ENCODE measurements at regions not wholly inside any gene's neighbourhood (a gene's known extent, or its start where the extent isn't known, plus 50 kb on each side); places are given as distances from the start of the nearest gene placed in this dataset.

GRCh38 chr18:67007999-67008398, 404.1 kb upstream of the CDH19 start:
- no peaks in the 10 kb centered on the region for H3K36me3 ChIP-seq (ENCODE audit: control insufficient read depth in 2 of 2, insufficient read depth in 2 of 2, low read length in 2 of 2)
- H3K9me3 ChIP-seq (ENCODE audit: control insufficient read depth in 2 of 2, low read length in 2 of 2): no peaks in the 10 kb centered on the region
- H3K27me3 ChIP-seq (ENCODE audit: control insufficient read depth in 2 of 2, insufficient read depth in 2 of 2, low read length in 2 of 2): no peaks in the 10 kb centered on the region
- H3K4me1 ChIP-seq (ENCODE audit: control insufficient read depth in 2 of 2, insufficient read depth in 2 of 2, low read length in 2 of 2): no peaks in the 10 kb centered on the region
- H3K9ac ChIP-seq (ENCODE audit: low read depth in 1 of 2, low read length in 2 of 2): no peak overlapping the region
- no peak overlapping the region for H3K4me3 ChIP-seq (ENCODE audit: low read length in 2 of 2)
- H3K27ac ChIP-seq (ENCODE audit: low read depth in 2 of 2, low read length in 2 of 2): no peak overlapping the region

- Histone ChIP-seq H3K9ac (ENCODE audit: low read depth in 1 of 2, low read length in 2 of 2) (no peak overlapping the region), H3K36me3 (ENCODE audit: control insufficient read depth in 2 of 2, insufficient read depth in 2 of 2, low read length in 2 of 2) (no peaks in the 10 kb centered on the region), H3K4me3 (ENCODE audit: low read length in 2 of 2) (no peak overlapping the region), H3K27me3 (ENCODE audit: control insufficient read depth in 2 of 2, insufficient read depth in 2 of 2, low read length in 2 of 2) (no peaks in the 10 kb centered on the region), H3K4me1 (ENCODE audit: control insufficient read depth in 2 of 2, insufficient read depth in 2 of 2, low read length in 2 of 2) (no peaks in the 10 kb centered on the region), H3K27ac (ENCODE audit: low read depth in 2 of 2, low read length in 2 of 2) (no peak overlapping the region), H3K9me3 (ENCODE audit: control insufficient read depth in 2 of 2, low read length in 2 of 2) (no peaks in the 10 kb centered on the region)
Observed at GRCh38 chr18:67007085-67007484, 403.2 kb upstream of the CDH19 start.

- Histone ChIP-seq H3K36me3 (ENCODE audit: control insufficient read depth in 2 of 2, insufficient read depth in 2 of 2, low read length in 2 of 2) (no peaks in the 10 kb centered on the region), H3K4me1 (ENCODE audit: control insufficient read depth in 2 of 2, insufficient read depth in 2 of 2, low read length in 2 of 2) (no peaks in the 10 kb centered on the region), H3K27ac (ENCODE audit: low read depth in 2 of 2, low read length in 2 of 2) (no peak overlapping the region), H3K27me3 (ENCODE audit: control insufficient read depth in 2 of 2, insufficient read depth in 2 of 2, low read length in 2 of 2) (no peaks in the 10 kb centered on the region), H3K9me3 (ENCODE audit: control insufficient read depth in 2 of 2, low read length in 2 of 2) (no peaks in the 10 kb centered on the region), H3K9ac (ENCODE audit: low read depth in 1 of 2, low read length in 2 of 2) (no peak overlapping the region), H3K4me3 (ENCODE audit: low read length in 2 of 2) (no peak overlapping the region)
Observed at GRCh38 chr18:67001052-67001451, 397.2 kb upstream of the CDH19 start.

GRCh38 chr18:66999003-66999402, 395.1 kb upstream of the CDH19 start:
- H3K9me3 ChIP-seq (ENCODE audit: control insufficient read depth in 2 of 2, low read length in 2 of 2): no peaks in the 10 kb centered on the region
- no peaks in the 10 kb centered on the region for H3K36me3 ChIP-seq (ENCODE audit: control insufficient read depth in 2 of 2, insufficient read depth in 2 of 2, low read length in 2 of 2)
- no peaks in the 10 kb centered on the region for H3K4me1 ChIP-seq (ENCODE audit: control insufficient read depth in 2 of 2, insufficient read depth in 2 of 2, low read length in 2 of 2)
- H3K9ac ChIP-seq (ENCODE audit: low read depth in 1 of 2, low read length in 2 of 2): no peak overlapping the region
- no peak overlapping the region for H3K4me3 ChIP-seq (ENCODE audit: low read length in 2 of 2)
- no peaks in the 10 kb centered on the region for H3K27me3 ChIP-seq (ENCODE audit: control insufficient read depth in 2 of 2, insufficient read depth in 2 of 2, low read length in 2 of 2)
- no peak overlapping the region for H3K27ac ChIP-seq (ENCODE audit: low read depth in 2 of 2, low read length in 2 of 2)

GRCh38 chr18:66995270-66995669, 391.4 kb upstream of the CDH19 start:
- Histone ChIP-seq H3K4me1 (ENCODE audit: control insufficient read depth in 2 of 2, insufficient read depth in 2 of 2, low read length in 2 of 2) (no peaks in the 10 kb centered on the region), H3K9me3 (ENCODE audit: control insufficient read depth in 2 of 2, low read length in 2 of 2) (no peaks in the 10 kb centered on the region), H3K27ac (ENCODE audit: low read depth in 2 of 2, low read length in 2 of 2) (no peak overlapping the region), H3K27me3 (ENCODE audit: control insufficient read depth in 2 of 2, insufficient read depth in 2 of 2, low read length in 2 of 2) (no peaks in the 10 kb centered on the region), H3K36me3 (ENCODE audit: control insufficient read depth in 2 of 2, insufficient read depth in 2 of 2, low read length in 2 of 2) (no peaks in the 10 kb centered on the region), H3K9ac (ENCODE audit: low read depth in 1 of 2, low read length in 2 of 2) (no peak overlapping the region), H3K4me3 (ENCODE audit: low read length in 2 of 2) (no peak overlapping the region)

- Histone ChIP-seq H3K36me3 (ENCODE audit: control insufficient read depth in 2 of 2, insufficient read depth in 2 of 2, low read length in 2 of 2) (no peaks in the 10 kb centered on the region), H3K9me3 (ENCODE audit: control insufficient read depth in 2 of 2, low read length in 2 of 2) (no peaks in the 10 kb centered on the region), H3K27ac (ENCODE audit: low read depth in 2 of 2, low read length in 2 of 2) (no peak overlapping the region), H3K27me3 (ENCODE audit: control insufficient read depth in 2 of 2, insufficient read depth in 2 of 2, low read length in 2 of 2) (no peaks in the 10 kb centered on the region), H3K9ac (ENCODE audit: low read depth in 1 of 2, low read length in 2 of 2) (no peak overlapping the region), H3K4me1 (ENCODE audit: control insufficient read depth in 2 of 2, insufficient read depth in 2 of 2, low read length in 2 of 2) (no peaks in the 10 kb centered on the region), H3K4me3 (ENCODE audit: low read length in 2 of 2) (no peak overlapping the region)
Observed at GRCh38 chr18:66994790-66995189, 390.9 kb upstream of the CDH19 start.

GRCh38 chr18:66993492-66993891, 389.6 kb upstream of the CDH19 start:
- Histone ChIP-seq H3K9ac (ENCODE audit: low read depth in 1 of 2, low read length in 2 of 2) (no peak overlapping the region), H3K27ac (ENCODE audit: low read depth in 2 of 2, low read length in 2 of 2) (no peak overlapping the region), H3K4me1 (ENCODE audit: control insufficient read depth in 2 of 2, insufficient read depth in 2 of 2, low read length in 2 of 2) (no peaks in the 10 kb centered on the region), H3K9me3 (ENCODE audit: control insufficient read depth in 2 of 2, low read length in 2 of 2) (no peaks in the 10 kb centered on the region), H3K27me3 (ENCODE audit: control insufficient read depth in 2 of 2, insufficient read depth in 2 of 2, low read length in 2 of 2) (no peaks in the 10 kb centered on the region), H3K4me3 (ENCODE audit: low read length in 2 of 2) (no peak overlapping the region), H3K36me3 (ENCODE audit: control insufficient read depth in 2 of 2, insufficient read depth in 2 of 2, low read length in 2 of 2) (no peaks in the 10 kb centered on the region)

- Histone ChIP-seq H3K9me3 (ENCODE audit: control insufficient read depth in 2 of 2, low read length in 2 of 2) (no peaks in the 10 kb centered on the region), H3K27me3 (ENCODE audit: control insufficient read depth in 2 of 2, insufficient read depth in 2 of 2, low read length in 2 of 2) (no peaks in the 10 kb centered on the region), H3K27ac (ENCODE audit: low read depth in 2 of 2, low read length in 2 of 2) (no peak overlapping the region), H3K4me3 (ENCODE audit: low read length in 2 of 2) (no peak overlapping the region), H3K4me1 (ENCODE audit: control insufficient read depth in 2 of 2, insufficient read depth in 2 of 2, low read length in 2 of 2) (no peaks in the 10 kb centered on the region), H3K36me3 (ENCODE audit: control insufficient read depth in 2 of 2, insufficient read depth in 2 of 2, low read length in 2 of 2) (no peaks in the 10 kb centered on the region), H3K9ac (ENCODE audit: low read depth in 1 of 2, low read length in 2 of 2) (no peak overlapping the region)
Observed at GRCh38 chr18:66990909-66991308, 387.0 kb upstream of the CDH19 start.

- no peaks in the 10 kb centered on the region for H3K4me1 ChIP-seq (ENCODE audit: control insufficient read depth in 2 of 2, insufficient read depth in 2 of 2, low read length in 2 of 2)
- no peaks in the 10 kb centered on the region for H3K36me3 ChIP-seq (ENCODE audit: control insufficient read depth in 2 of 2, insufficient read depth in 2 of 2, low read length in 2 of 2)
- no peaks in the 10 kb centered on the region for H3K27me3 ChIP-seq (ENCODE audit: control insufficient read depth in 2 of 2, insufficient read depth in 2 of 2, low read length in 2 of 2)
Observed at GRCh38 chr18:66979009-66979408, 375.1 kb upstream of the CDH19 start.

GRCh38 chr18:66972681-66973080, 368.8 kb upstream of the CDH19 start:
- Histone ChIP-seq H3K4me3 (ENCODE audit: low read length in 2 of 2) (no peak overlapping the region), H3K27me3 (ENCODE audit: control insufficient read depth in 2 of 2, insufficient read depth in 2 of 2, low read length in 2 of 2) (no peaks in the 10 kb centered on the region), H3K27ac (ENCODE audit: low read depth in 2 of 2, low read length in 2 of 2) (no peak overlapping the region), H3K4me1 (ENCODE audit: control insufficient read depth in 2 of 2, insufficient read depth in 2 of 2, low read length in 2 of 2) (no peaks in the 10 kb centered on the region), H3K36me3 (ENCODE audit: control insufficient read depth in 2 of 2, insufficient read depth in 2 of 2, low read length in 2 of 2) (no peaks in the 10 kb centered on the region), H3K9ac (ENCODE audit: low read depth in 1 of 2, low read length in 2 of 2) (no peak overlapping the region), H3K9me3 (ENCODE audit: control insufficient read depth in 2 of 2, low read length in 2 of 2) (no peaks in the 10 kb centered on the region)

More at GRCh38 chr18:66979009-66979408, 375.1 kb upstream of the CDH19 start:
- Histone ChIP-seq H3K9me3 (ENCODE audit: control insufficient read depth in 2 of 2, low read length in 2 of 2) (no peaks in the 10 kb centered on the region), H3K27ac (ENCODE audit: low read depth in 2 of 2, low read length in 2 of 2) (no peak overlapping the region), H3K4me3 (ENCODE audit: low read length in 2 of 2) (no peak overlapping the region), H3K9ac (ENCODE audit: low read depth in 1 of 2, low read length in 2 of 2) (no peak overlapping the region)

GRCh38 chr18:66971960-66972359, 368.1 kb upstream of the CDH19 start:
- no peak overlapping the region for H3K9ac ChIP-seq (ENCODE audit: low read depth in 1 of 2, low read length in 2 of 2)
- no peaks in the 10 kb centered on the region for H3K4me1 ChIP-seq (ENCODE audit: control insufficient read depth in 2 of 2, insufficient read depth in 2 of 2, low read length in 2 of 2)
- no peaks in the 10 kb centered on the region for H3K36me3 ChIP-seq (ENCODE audit: control insufficient read depth in 2 of 2, insufficient read depth in 2 of 2, low read length in 2 of 2)
- no peak overlapping the region for H3K4me3 ChIP-seq (ENCODE audit: low read length in 2 of 2)
- no peaks in the 10 kb centered on the region for H3K9me3 ChIP-seq (ENCODE audit: control insufficient read depth in 2 of 2, low read length in 2 of 2)
- no peak overlapping the region for H3K27ac ChIP-seq (ENCODE audit: low read depth in 2 of 2, low read length in 2 of 2)
- H3K27me3 ChIP-seq (ENCODE audit: control insufficient read depth in 2 of 2, insufficient read depth in 2 of 2, low read length in 2 of 2): no peaks in the 10 kb centered on the region

Data from mucosa of rectum (tissue), 2 donors.